ENCODE measurements at regions not wholly inside any gene's neighbourhood (a gene's known extent, or its start where the extent isn't known, plus 50 kb on each side); places are given as distances from the start of the nearest gene placed in this dataset.

DNA sequence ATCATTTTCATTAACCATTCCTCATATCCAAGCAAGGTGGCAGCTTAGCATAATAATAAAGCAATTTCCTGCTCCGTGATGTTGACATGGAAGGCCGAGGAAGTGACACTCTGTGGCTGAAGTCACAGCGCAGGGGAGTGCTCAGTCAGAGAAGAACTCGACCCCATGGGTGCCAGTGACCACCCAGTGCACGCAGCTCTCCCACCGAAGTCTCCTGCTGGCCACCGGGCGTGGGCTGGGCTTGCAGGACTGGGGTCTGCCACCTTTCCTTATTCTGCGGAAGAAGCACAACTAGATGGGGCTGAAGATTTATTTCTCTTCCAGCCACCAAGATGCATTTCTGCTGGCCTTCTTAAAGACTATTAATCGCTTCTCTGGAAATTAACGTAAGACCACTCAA is 132.1 kb upstream of the SPACA7 start:
- no peak for TF ChIP-seq EZH2 (IDR thresholded peaks at IDR 0.05; ENCODE audit: borderline replicate concordance)
- no peak for TF ChIP-seq CTCF (IDR thresholded peaks at IDR 0.05; ENCODE audit: poor library complexity)
- no peak for TF ChIP-seq EZH2phosphoT487 (IDR thresholded peaks at IDR 0.05; ENCODE audit: low read depth, severe bottlenecking, unreplicated experiment)
